CD4-positive, alpha-beta T cell treated with Interleukin-21 for 1 hour (primary cell): ENCODE measurements at regions not wholly inside any gene's neighbourhood (a gene's known extent, or its start where the extent isn't known, plus 50 kb on each side); places are given as distances from the start of the nearest gene placed in this dataset.
"Not testable (repeated sequence)": the region's sequence is repeated elsewhere in the genome, so short reads cannot be mapped to it uniquely, and the experiment has no call there.

Source experiments
- DNase-seq: peaks from one replicate; pipeline ENCODE4 v3.0.0-alpha.2; 2020

GRCh38 chr2:174697255-174697654 lies 67.0 kb downstream of the CHRNA1 start:
- DNase-seq, result peak; percentile 73

DNA sequence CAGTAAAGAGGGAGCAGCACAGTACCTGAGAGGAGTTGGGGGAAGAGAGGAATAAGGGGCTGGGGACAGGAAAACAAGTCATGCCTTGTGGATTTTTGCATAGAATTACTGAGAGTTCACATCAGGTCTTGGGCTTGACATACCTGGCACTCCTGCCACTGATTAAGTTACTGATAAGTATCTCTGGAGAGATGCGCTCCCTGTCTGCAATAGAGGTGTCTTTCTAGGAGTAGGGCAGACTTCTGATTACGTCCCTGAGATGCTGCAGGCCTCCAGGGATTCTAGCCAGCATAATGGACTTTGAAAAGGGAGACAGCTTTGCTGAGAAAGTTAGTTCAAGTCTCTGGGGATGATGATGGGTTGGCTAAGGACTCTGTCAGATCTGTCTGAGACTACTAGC lies 69.4 kb downstream of the CHRNA1 start:
- no peak for DNase-seq

DNA sequence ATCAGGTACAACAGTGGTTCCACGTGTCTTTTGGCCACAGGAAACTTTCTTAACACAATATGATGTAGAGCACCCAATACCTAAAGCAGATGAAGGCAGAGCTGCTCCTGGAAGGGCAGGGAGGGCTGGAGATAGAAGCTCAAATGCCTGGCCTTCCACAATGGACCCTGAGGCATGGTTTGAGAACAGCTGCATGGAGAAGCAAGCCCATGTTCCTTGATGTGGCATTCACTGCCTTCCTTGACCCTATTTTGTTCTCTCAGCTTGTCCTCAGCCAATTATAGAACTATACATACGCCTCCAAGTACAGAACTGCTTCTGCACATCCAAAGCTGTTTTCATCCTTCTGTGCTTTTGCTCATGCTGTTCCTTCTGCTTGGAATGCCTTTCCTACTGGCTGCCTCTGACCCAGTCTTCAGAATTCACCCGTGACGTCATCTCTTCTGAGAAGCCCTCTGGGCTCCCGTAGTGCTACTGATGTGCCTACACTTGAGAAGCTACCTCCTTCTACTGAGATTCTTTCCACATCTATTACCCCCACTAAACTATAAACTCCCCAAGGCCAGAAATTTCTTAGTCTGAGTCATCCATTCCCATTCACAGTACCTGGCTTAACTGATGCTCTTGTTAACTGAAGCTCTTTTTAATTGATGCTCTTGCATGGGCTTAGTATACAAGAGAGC lies 69.9 kb downstream of the CHRNA1 start:
- DNase-seq, result no peak

DNA sequence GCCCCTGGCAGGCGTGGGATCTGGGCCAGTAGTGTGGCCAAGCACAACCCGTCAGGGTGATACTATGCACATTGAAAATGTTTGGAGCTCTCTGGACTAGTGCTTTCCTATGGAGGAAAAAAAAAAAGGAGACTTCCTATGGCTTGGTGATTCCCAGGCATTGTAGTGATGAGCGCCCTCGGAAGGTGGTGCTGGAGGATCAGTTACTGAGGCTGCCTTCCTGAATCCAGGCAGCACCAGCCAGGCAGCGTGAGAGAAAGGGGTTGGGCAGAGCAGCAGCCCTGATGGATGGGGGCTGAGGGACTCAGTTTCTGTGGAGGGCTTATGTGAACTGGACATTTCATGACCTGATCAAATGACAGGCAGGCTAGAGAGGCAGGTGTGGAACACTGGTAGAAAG lies 70.9 kb downstream of the CHRNA1 start:
- no peak for DNase-seq

GRCh38 chr2:174692256-174692919 lies 71.9 kb downstream of the CHRNA1 start:
- no peak for DNase-seq

GRCh38 chr2:174691201-174691779 lies 73.0 kb downstream of the CHRNA1 start:
- no peak for DNase-seq

DNA sequence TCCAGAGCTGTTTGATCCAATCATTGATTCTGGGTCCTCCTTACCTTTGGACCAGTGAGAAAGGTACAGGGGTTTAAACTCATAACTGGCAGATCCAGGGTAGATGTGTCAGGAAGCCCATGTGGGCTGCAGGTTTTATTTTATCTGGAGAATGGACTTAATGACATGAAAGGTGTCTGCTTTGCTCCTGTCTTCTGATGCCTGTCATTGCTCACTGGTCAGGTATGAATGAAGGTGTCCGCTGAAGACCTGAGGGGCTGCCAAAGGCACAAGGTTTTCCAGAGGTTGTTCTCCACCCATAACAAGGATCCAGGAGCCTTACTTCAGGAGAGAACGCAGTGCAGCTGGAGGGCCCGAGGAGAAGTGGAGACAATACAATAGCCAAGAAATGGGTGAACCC lies 74.2 kb downstream of the CHRNA1 start:
- DNase-seq, result no peak

GRCh38 chr2:174688079-174688478 lies 76.2 kb downstream of the CHRNA1 start:
- DNase-seq, result peak; percentile 65

GRCh38 chr2:174686430-174686829 lies 77.8 kb downstream of the CHRNA1 start:
- DNase-seq, result no peak

- DNase-seq, result peak; percentile 35
Observed at GRCh38 chr2:174683392-174683759, 80.9 kb downstream of the CHRNA1 start.

GRCh38 chr2:174682578-174683391 lies 81.5 kb downstream of the CHRNA1 start:
- DNase-seq, result peak; percentile 68

- DNase-seq, result peak; percentile 39
Observed at GRCh38 chr2:174682007-174682577, 82.2 kb downstream of the CHRNA1 start.

DNA sequence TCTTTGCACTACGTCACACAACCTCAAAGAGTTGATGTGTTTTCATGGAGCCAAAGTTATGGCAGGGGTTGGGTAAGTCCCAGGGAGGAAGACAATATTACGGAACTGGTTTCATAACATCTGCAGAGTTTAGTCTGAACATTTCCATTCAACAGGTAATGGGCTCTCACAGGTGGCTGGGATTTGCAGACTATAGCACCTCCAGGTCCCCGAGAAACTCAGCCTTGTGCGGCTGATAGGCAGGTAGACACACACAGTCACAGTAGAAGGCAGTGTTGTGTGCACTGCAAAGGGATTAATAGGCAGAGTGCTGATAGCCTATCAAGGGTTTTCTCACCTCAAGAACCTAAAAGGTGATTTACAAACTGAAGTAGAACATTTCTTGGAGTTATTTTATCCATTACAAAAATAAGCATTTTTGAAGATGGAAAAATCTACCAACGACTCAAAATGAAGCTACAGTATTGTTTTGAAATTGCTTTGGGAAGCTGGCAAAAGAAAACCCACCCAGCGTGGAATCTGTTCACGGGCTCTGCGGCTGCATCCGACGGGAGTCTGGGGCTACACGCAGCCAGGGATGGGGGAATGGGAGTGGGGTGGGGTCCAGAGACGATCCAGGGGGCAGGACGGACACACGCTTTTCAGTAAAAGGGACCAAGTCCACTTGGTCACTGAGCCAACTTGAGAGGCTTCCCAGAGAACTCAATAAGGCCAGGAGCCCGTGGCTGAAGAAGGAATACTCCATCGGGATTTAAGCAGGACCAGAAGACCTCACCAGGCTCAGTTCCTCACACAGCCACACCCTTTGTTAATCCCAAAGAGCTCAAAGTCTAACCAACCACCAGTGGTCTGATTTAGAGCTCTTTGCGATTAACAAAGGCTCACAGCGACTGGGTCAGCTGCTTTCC lies 82.9 kb downstream of the CHRNA1 start:
- no peak for DNase-seq

- DNase-seq, result no peak
Observed at GRCh38 chr2:174680221-174680620, 82.6 kb upstream of the WIPF1 start.

DNA sequence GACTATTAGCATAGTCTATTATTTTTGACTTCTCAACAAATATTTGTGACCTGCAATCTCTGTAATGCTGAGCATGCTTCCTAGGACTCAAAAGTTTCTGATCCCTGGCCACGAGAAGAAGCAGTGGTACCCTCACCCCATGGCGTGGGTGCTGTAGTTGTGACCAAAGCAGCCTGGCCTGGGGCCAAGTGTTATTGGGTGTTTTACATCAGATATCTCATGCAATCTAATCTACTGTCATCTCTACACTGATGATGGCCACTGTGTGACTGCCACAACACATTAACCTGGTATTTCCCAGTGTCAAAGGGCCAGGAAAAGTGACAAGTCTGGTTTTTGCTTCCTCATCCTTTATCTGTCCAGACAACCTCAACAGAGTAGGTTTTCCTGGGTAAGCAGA lies 80.8 kb upstream of the WIPF1 start:
- no peak for DNase-seq

- peak; percentile 48 for DNase-seq
Observed at GRCh38 chr2:174675615-174676014, 78.0 kb upstream of the WIPF1 start.

DNA sequence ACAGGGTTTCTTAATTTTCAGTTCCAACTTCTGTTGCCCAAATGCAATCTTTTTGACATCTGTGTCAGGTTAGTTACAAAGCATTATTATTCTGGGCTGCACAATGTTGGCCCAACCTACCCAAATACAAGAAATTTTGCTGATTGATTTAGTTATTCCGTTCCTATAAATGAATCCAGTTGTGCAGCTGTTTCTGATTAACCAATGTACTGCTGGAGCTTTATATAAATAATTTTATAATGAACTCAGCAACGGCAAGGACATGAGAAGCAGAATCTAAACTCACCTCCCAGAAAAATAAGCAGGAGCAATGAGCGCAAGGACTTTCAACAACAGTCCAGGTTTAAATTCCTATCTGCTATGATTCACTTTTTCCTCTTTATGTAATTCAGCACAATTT lies 76.3 kb upstream of the WIPF1 start:
- no peak for DNase-seq

DNA sequence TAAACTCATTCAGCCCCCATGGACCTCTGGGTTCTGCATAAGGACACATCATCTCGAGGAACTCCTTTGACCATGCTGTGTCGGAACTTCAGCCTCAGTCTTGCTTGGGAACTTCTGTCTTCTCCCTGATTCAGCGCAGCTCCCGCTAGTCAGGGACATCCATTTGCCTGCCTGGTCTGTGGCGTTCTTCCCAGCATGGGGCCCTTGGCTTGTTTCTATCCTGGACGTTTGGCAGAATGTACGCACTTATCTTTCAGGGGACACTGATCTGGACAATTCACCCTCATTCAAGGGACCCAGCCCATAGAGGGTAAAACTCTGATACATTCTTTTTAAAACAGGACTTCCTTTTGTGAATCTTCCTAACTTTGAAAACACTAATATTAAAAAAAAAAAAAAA lies 75.8 kb upstream of the WIPF1 start:
- DNase-seq, result no peak

DNA sequence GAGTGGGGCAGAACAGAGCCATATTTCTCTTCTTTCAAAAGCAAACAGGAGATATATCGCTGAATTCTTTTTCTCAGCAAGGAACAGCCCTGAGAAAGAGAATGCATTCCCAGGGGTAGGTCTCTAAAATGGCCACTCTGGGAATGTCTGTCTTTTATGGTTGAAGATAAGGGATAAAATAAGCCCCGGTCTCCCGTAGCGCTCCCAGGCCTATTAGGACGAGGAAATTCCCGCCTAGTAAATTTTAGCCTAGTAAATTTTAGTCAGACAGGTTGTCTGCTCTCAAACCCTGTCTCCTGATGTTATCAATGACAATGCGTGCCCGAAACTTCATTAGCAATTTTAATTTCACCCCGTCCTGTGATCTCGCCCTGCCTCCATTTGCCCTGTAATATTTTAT lies 73.9 kb upstream of the WIPF1 start:
- not testable (repeated sequence) for DNase-seq

DNA sequence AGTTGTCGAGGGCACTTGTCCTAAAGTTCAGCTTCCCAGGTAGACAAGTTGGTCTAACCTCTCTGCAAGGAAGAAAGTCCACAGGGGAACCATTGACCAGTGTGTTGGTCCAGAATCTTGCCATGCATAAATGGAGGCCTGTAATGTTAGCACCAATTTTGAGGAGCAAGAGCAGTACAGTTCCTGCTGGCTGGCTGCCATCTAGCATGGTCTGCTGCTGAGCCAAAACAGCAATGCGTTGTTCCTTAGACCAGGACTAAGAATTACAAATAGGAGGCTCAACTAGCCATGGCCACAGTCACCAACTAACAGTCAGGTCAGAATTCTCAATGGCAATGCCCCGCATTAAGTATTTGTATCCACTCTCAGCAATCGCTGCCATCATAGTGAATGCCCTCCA lies 72.8 kb upstream of the WIPF1 start:
- DNase-seq, result no peak

DNA sequence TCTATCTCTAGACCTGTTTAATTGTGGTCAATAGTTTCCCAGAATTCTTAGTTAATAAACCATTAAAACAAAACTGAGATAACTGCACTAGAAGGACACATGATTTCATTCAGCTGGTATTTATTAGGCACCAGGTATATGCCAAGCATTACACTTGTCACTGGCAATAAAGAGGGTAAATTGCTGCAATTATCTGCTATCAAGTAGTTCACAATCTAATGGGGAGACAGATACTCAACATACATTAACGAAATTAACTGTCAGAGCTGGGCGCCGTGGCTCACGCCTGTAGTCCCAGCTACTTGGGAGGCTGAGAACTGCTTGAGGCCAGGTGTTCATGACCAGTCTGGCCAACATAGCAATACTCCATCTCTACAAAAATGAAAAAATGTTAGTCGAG lies 71.7 kb upstream of the WIPF1 start:
- DNase-seq, result no peak

- no peak for DNase-seq
Observed at GRCh38 chr2:174668075-174668474, 70.5 kb upstream of the WIPF1 start.
